IMR-90 (cell line): ENCODE measurements at regions not wholly inside any gene's neighbourhood (a gene's known extent, or its start where the extent isn't known, plus 50 kb on each side); places are given as distances from the start of the nearest gene placed in this dataset.

Experiments
- ATAC-seq: fragments of 200-7000 bp; cut with Tn5 transposase; 2 replicates; pipeline ENCODE4 v1.9.1; 2020; ENCODE audit warnings: low read depth, mild to moderate bottlenecking, moderate library complexity
- BruUV-seq: library from RNA; stranded (reverse); fragments of 400-500 nt; replicated peaks from 2 replicates; lab custom pipeline; 2021; lab: Mats Ljungman, UMichigan
- CTCF ChIA-PET: fragments of 300-600 bp; formaldehyde crosslinking; extraction: SDS; loops from one replicate; lab custom pipeline; 2021; ENCODE audit warnings: antibody characterized with exemption; lab: Yijun Ruan, JAX
- POLR2A ChIA-PET: fragments of 300-600 bp; sonication (Branson Sonifier 250); formaldehyde crosslinking; loops from one replicate; lab custom pipeline; 2022; ENCODE audit warnings: antibody characterized with exemption; ENCODE audit not compliant: unreplicated experiment; lab: Charles Lee
- DNase-seq: peaks from one replicate; pipeline ENCODE4 v3.0.0; 2013
- H2AFZ ChIP-seq: replicated peaks from 2 replicates; pipeline ENCODE3; 2013; ENCODE audit warnings: low read length, mild to moderate bottlenecking; ENCODE audit not compliant: poor library complexity
- H2AK5ac ChIP-seq: 2 replicates; pipeline ENCODE4 v1.6.1; 2013; ENCODE audit warnings: low read depth, low read length, inconsistent platforms
- H2AK9ac ChIP-seq: replicated peaks from 2 replicates; pipeline ENCODE3; 2013; ENCODE audit warnings: mild to moderate bottlenecking, low read depth, low read length, moderate library complexity; ENCODE audit not compliant: poor library complexity
- H2BK120ac ChIP-seq: 2 replicates; pipeline ENCODE4 v1.6.1; 2013; ENCODE audit warnings: low read depth, low read length, inconsistent platforms
- H2BK15ac ChIP-seq: 3 replicates; pipeline ENCODE4 v1.6.1; 2013; ENCODE audit warnings: low read depth, low read length, inconsistent platforms
- H2BK20ac ChIP-seq: 2 replicates; pipeline ENCODE4 v1.6.1; 2013; ENCODE audit warnings: low read depth, mild to moderate bottlenecking, inconsistent platforms, low read length, moderate library complexity
- H2BK5ac ChIP-seq: 2 replicates; pipeline ENCODE4 v1.6.1; 2013; ENCODE audit warnings: mild to moderate bottlenecking, low read depth, low read length, inconsistent platforms; ENCODE audit not compliant: poor library complexity, severe bottlenecking
- H3K14ac ChIP-seq: replicated peaks from 2 replicates; pipeline ENCODE4 v1.6.1; 2013; ENCODE audit warnings: low read depth, low read length, inconsistent platforms
- H3K18ac ChIP-seq: 2 replicates; pipeline ENCODE4 v1.6.1; 2013; ENCODE audit warnings: low read depth, low read length, control low read depth
- H3K23ac ChIP-seq: 2 replicates; pipeline ENCODE4 v1.6.1; 2013; ENCODE audit warnings: low read depth, low read length, inconsistent platforms
- H3K27ac ChIP-seq: 2 replicates; pipeline ENCODE4 v1.5.1; 2013; ENCODE audit warnings: mild to moderate bottlenecking, control low read depth, low read length; ENCODE audit not compliant: insufficient read depth
- H3K27me3 ChIP-seq: 2 replicates; pipeline ENCODE4 v1.6.1; 2013; ENCODE audit warnings: low read length; ENCODE audit not compliant: control insufficient read depth, insufficient read depth
- H3K36me3 ChIP-seq: 2 replicates; pipeline ENCODE4 v1.6.1; 2013; ENCODE audit warnings: low read length, mixed read lengths; ENCODE audit not compliant: control insufficient read depth, insufficient read depth
- H3K4ac ChIP-seq: 2 replicates; pipeline ENCODE4 v1.6.1; 2013; ENCODE audit warnings: low read depth, low read length, inconsistent platforms
- H3K4me1 ChIP-seq: 2 replicates; pipeline ENCODE4 v1.6.1; 2013; ENCODE audit warnings: low read length, mixed read lengths; ENCODE audit not compliant: control insufficient read depth, insufficient read depth
- H3K4me2 ChIP-seq: 2 replicates; pipeline ENCODE4 v1.6.1; 2013; ENCODE audit warnings: low read depth, mild to moderate bottlenecking, control low read depth, low read length, moderate library complexity
- H3K4me3 ChIP-seq: 2 replicates; pipeline ENCODE4 v1.5.1; 2013; ENCODE audit warnings: low read depth, mild to moderate bottlenecking, control low read depth, low read length, moderate library complexity; ENCODE audit not compliant: insufficient read depth
- H3K56ac ChIP-seq: 2 replicates; pipeline ENCODE4 v1.6.1; 2013; ENCODE audit warnings: low read length, inconsistent platforms; ENCODE audit not compliant: insufficient read depth; ENCODE audit errors: extremely low read depth
- H3K79me1 ChIP-seq, 2 experiments: 2 replicates each; pipeline ENCODE4 v1.6.1; 2013; ENCODE audit warnings: low read length in 2 of 2, inconsistent platforms in 1 of 2, low read depth in 1 of 2
- H3K9ac ChIP-seq: 2 replicates; pipeline ENCODE4 v1.6.1; 2013; ENCODE audit warnings: low read depth, low read length, control low read depth
- H3K9me1 ChIP-seq: 2 replicates; pipeline ENCODE4 v1.6.1; 2013; ENCODE audit warnings: low read length, inconsistent platforms; ENCODE audit not compliant: insufficient read depth
- H3K9me3 ChIP-seq: 2 replicates; pipeline ENCODE4 v1.6.1; 2013; ENCODE audit warnings: low read length; ENCODE audit not compliant: control insufficient read depth, insufficient read depth
- H4K20me1 ChIP-seq: 2 replicates; pipeline ENCODE4 v1.6.1; 2013; ENCODE audit warnings: low read length, inconsistent platforms; ENCODE audit not compliant: insufficient read depth
- H4K5ac ChIP-seq: 2 replicates; pipeline ENCODE4 v1.6.1; 2013; ENCODE audit warnings: mild to moderate bottlenecking, low read depth, low read length, control low read depth
- H4K8ac ChIP-seq, 2 experiments: 2 replicates each; pipeline ENCODE4 v1.6.1; 2013; ENCODE audit warnings: low read depth in 2 of 2, low read length in 2 of 2, control low read depth in 1 of 2, inconsistent platforms in 1 of 2
- H4K91ac ChIP-seq: 2 replicates; pipeline ENCODE4 v1.6.1; 2013; ENCODE audit warnings: low read depth, low read length, inconsistent platforms; ENCODE audit not compliant: insufficient read depth
- CTCF ChIP-seq: conservative IDR thresholded peaks from 2 replicates; pipeline ENCODE4 v1.5.1; 2012; ENCODE audit warnings: mild to moderate bottlenecking, low read depth, low read length, improper control_type of control experiment
- FOS ChIP-seq: fragments of 150-350 bp; IDR thresholded peaks from 2 replicates; pipeline ENCODE4 v1.6.1; 2016; ENCODE audit warnings: low read depth, low read length
- MAFK ChIP-seq: IDR thresholded peaks from 2 replicates; pipeline ENCODE4 v1.6.1; 2012; ENCODE audit warnings: low read depth, low read length, improper control_type of control experiment
- NFE2L2 ChIP-seq: fragments of 150-350 bp; IDR thresholded peaks from 2 replicates; pipeline ENCODE4 v1.6.1; 2016; ENCODE audit warnings: low read depth, mild to moderate bottlenecking, low read length
- RAD21 ChIP-seq: IDR thresholded peaks from 2 replicates; pipeline ENCODE4 v1.6.1; 2012; ENCODE audit warnings: low read length, improper control_type of control experiment
- WGBS, 2 experiments: methylation state at CpG; one replicate each; pipeline versions ENCODE4 v1.1.5 to v1.1.7; 2013; ENCODE audit warnings: missing lambda C conversion rate in 2 of 2; ENCODE audit not compliant: insufficient read length in 1 of 2; ENCODE audit errors: extremely low coverage in 2 of 2; 5-methylcytosine and 5-hydroxymethylcytosine counted together
- dilution Hi-C: fragments of 300-500 bp; cut with HindIII; formaldehyde crosslinking; loops from one replicate; pipeline ENCODE4 v1.14.3; 2018; ENCODE audit warnings: low sequenced_read_pairs; ENCODE audit not compliant: unreplicated experiment
- in situ Hi-C: fragments of 300-500 bp; cut with MboI; formaldehyde crosslinking; loops from 3 replicates; pipeline ENCODE4 v1.14.3; 2019; ENCODE audit warnings: low sequenced_read_pairs, inconsistent platforms, mixed read lengths
- intact Hi-C: fragments of 100-400 bp; cut with micrococcal nuclease; formaldehyde crosslinking; loops from 2 replicates; pipeline ENCODE4 v1.10.0; 2022

GRCh38 chr12:67765776-67766766 is 117.5 kb downstream of the DYRK2 start:
- peak; percentile 62 for ATAC-seq
- H3K4me3 ChIP-seq, result no peak overlapping the region

More at GRCh38 chr12:67765776-67766766, 117.5 kb downstream of the DYRK2 start:
- 33% methylated on average over 1 of the region's 7 CpGs; no CpG with 5 or more reads in 1 of the 2 experiments for WGBS, 2 experiments
- Histone ChIP-seq H4K8ac (peak overlapping the region in 1 of 2 experiments; percentile 59; a peak in 2 of 4 replicates), H3K23ac (no peak overlapping the region), H4K20me1 (no peaks in the 10 kb centered on the region), H4K5ac (no peak overlapping the region), H3K36me3 (no peaks in the 10 kb centered on the region), H2BK15ac (no peak overlapping the region), H3K14ac (peak overlapping the region; percentile 73; the same call in 1 of the 2 replicates), H2BK120ac (peak overlapping the region; percentile 53; the same call in 1 of the 2 replicates), H2BK20ac (peak overlapping the region; percentile 68; the same call in 1 of the 2 replicates), H4K91ac (no peak overlapping the region; the same call in 1 of the 2 replicates), H3K56ac (no peak overlapping the region), H3K79me1 (no peaks in the 10 kb centered on the region), H3K9ac (no peak overlapping the region), H3K4ac (no peak overlapping the region; the same call in none of the 2 replicates), H2AK5ac (no peak overlapping the region), H2AK9ac (no peak overlapping the region), H3K27me3 (no peaks in the 10 kb centered on the region), H3K4me1 (no peaks in the 10 kb centered on the region; the same call in 1 of the 2 replicates), H2AFZ (peak overlapping the region; percentile 5), H3K9me1 (no peaks in the 10 kb centered on the region), H3K4me2 (no peak overlapping the region), H3K9me3 (no peaks in the 10 kb centered on the region), H2BK5ac (no peak overlapping the region), H3K27ac (no peak overlapping the region), H3K18ac (no peak overlapping the region; the same call in 1 of the 2 replicates)
- no TSS peak for BruUV-seq
- peak; percentile 90 for DNase-seq
- in situ Hi-C loops (no loop called here), intact Hi-C loops (no loop called here), dilution Hi-C loops (no loop called here)
- ChIA-PET CTCF (no interaction called here), POLR2A (no interaction called here)
- TF ChIP-seq MAFK, result peak; percentile 74
- no peak for TF ChIP-seq CTCF
- TF ChIP-seq FOS, result peak; percentile 48; the same call in 1 of the 2 replicates
- no peak for TF ChIP-seq RAD21
- peak; percentile 18; the same call in 1 of the 2 replicates for TF ChIP-seq NFE2L2
